ENCODE measurements at regions not wholly inside any gene's neighbourhood (a gene's known extent, or its start where the extent isn't known, plus 50 kb on each side); places are given as distances from the start of the nearest gene placed in this dataset.

GRCh38 chr11:29959488-29959887, 57.3 kb downstream of the KCNA4 start:
- DNase-seq, result no peak

GRCh38 chr11:29957431-29957830, 59.4 kb downstream of the KCNA4 start:
- no peak for DNase-seq

- DNase-seq, result no peak
Observed at GRCh38 chr11:29956076-29956556, 60.7 kb downstream of the KCNA4 start.

- DNase-seq, result no peak
Observed at GRCh38 chr11:29943347-29943746, 73.5 kb downstream of the KCNA4 start.

GRCh38 chr11:29937526-29937925, 79.3 kb downstream of the KCNA4 start:
- DNase-seq, result no peak

- no peak for DNase-seq
Observed at GRCh38 chr11:29934115-29934638, 82.7 kb downstream of the KCNA4 start.

- DNase-seq, result no peak
Observed at GRCh38 chr11:29916040-29916439, 100.8 kb downstream of the KCNA4 start.

- DNase-seq, result peak; percentile 30
Observed at GRCh38 chr11:29914203-29914930, 102.5 kb downstream of the KCNA4 start.

GRCh38 chr11:29913352-29913751, 103.5 kb downstream of the KCNA4 start:
- no peak for DNase-seq

- no peak for DNase-seq
Observed at GRCh38 chr11:29900382-29900781, 116.4 kb downstream of the KCNA4 start.

- no peak for DNase-seq
Observed at GRCh38 chr11:29879560-29879959, 137.3 kb downstream of the KCNA4 start.

GRCh38 chr11:29876192-29876591, 140.6 kb downstream of the KCNA4 start:
- DNase-seq, result no peak

- no peak for DNase-seq
Observed at GRCh38 chr11:29847219-29847618, 169.6 kb downstream of the KCNA4 start.

GRCh38 chr11:29844701-29845379, 172.0 kb downstream of the KCNA4 start:
- DNase-seq, result no peak

- DNase-seq, result no peak
Observed at GRCh38 chr11:29844031-29844430, 172.8 kb downstream of the KCNA4 start.

GRCh38 chr11:29842061-29842460, 174.8 kb downstream of the KCNA4 start:
- DNase-seq, result no peak

- no peak for DNase-seq
Observed at GRCh38 chr11:29826878-29827277, 190.0 kb downstream of the KCNA4 start.

- DNase-seq, result no peak
Observed at GRCh38 chr11:29816359-29816758, 200.5 kb downstream of the KCNA4 start.

GRCh38 chr11:29809121-29809520, 207.7 kb downstream of the KCNA4 start:
- no peak for DNase-seq

GRCh38 chr11:29802522-29802921, 214.3 kb downstream of the KCNA4 start:
- DNase-seq, result no peak

GRCh38 chr11:29801561-29801960, 215.3 kb downstream of the KCNA4 start:
- no peak for DNase-seq

GRCh38 chr11:29786092-29786491, 230.7 kb downstream of the KCNA4 start:
- no peak for DNase-seq

GRCh38 chr11:29783506-29783905, 233.3 kb downstream of the KCNA4 start:
- no peak for DNase-seq

GRCh38 chr11:29782447-29782846, 234.4 kb downstream of the KCNA4 start:
- no peak for DNase-seq
